GM12878 (cell line): ENCODE measurements at regions not wholly inside any gene's neighbourhood (a gene's known extent, or its start where the extent isn't known, plus 50 kb on each side); places are given as distances from the start of the nearest gene placed in this dataset.

Experiments used
- BRCA1 ChIP-seq: IDR thresholded peaks from 2 replicates; pipeline ENCODE4 v1.6.1; 2011; ENCODE audit warnings: low read depth, low read length, improper control_type of control experiment
- CHD2 ChIP-seq: IDR thresholded peaks from 2 replicates; pipeline ENCODE4 v1.6.1; 2011; ENCODE audit warnings: low read depth, low read length, improper control_type of control experiment, borderline replicate concordance
- CTCF ChIP-seq, 3 experiments: IDR thresholded peaks in 2 of 3; conservative IDR thresholded peaks in 1 of 3; 2 replicates each; pipeline ENCODE4 v1.5.1; 2011; ENCODE audit warnings: low read depth in 3 of 3, low read length in 3 of 3, mild to moderate bottlenecking in 3 of 3, control low read depth in 2 of 3, moderate library complexity in 2 of 3, inconsistent platforms in 1 of 3, mixed read lengths in 1 of 3; ENCODE audit not compliant: control insufficient read depth in 2 of 3, insufficient read depth in 1 of 3; ENCODE audit errors: extremely low read depth in 1 of 3
- EP300 ChIP-seq, 2 experiments: fragments of 150-350 bp in 1 of 2; IDR thresholded peaks; 2 replicates each; pipeline ENCODE4 v1.6.1; 2011 to 2012; ENCODE audit warnings: low read depth in 2 of 2, low read length in 2 of 2, borderline replicate concordance in 1 of 2, improper control_type of control experiment in 1 of 2, inconsistent platforms in 1 of 2; ENCODE audit not compliant: control insufficient read depth in 1 of 2
- KAT2A ChIP-seq: conservative IDR thresholded peaks from 2 replicates; pipeline ENCODE4 v1.6.1; 2011; ENCODE audit warnings: low read depth, low read length; ENCODE audit not compliant: control insufficient read depth
- MXI1 ChIP-seq: fragments of 150-350 bp; IDR thresholded peaks from 2 replicates; pipeline ENCODE4 v1.6.1; 2011; ENCODE audit warnings: low read depth, mild to moderate bottlenecking, inconsistent platforms, low read length, improper control_type of control experiment
- POLR2A ChIP-seq: IDR thresholded peaks from 2 replicates; pipeline ENCODE4 v1.6.1; 2011; ENCODE audit warnings: low read depth, mild to moderate bottlenecking, low read length
- POLR2AphosphoS5 ChIP-seq: IDR thresholded peaks from 2 replicates; pipeline ENCODE4 v1.6.1; 2011; ENCODE audit warnings: mild to moderate bottlenecking, low read length, inconsistent platforms
- RAD21 ChIP-seq: IDR thresholded peaks from 2 replicates; pipeline ENCODE4 v1.6.1; 2011; ENCODE audit warnings: mild to moderate bottlenecking, low read depth, low read length, moderate library complexity; ENCODE audit not compliant: insufficient read depth
- RBBP5 ChIP-seq: fragments of 200-600 bp; sonication (generic); conservative IDR thresholded peaks from 2 replicates; pipeline ENCODE4 v1.6.1; 2016
- RCOR1 ChIP-seq: conservative IDR thresholded peaks from 2 replicates; pipeline ENCODE4 v1.6.1; 2012; ENCODE audit warnings: low read depth, low read length, improper control_type of control experiment
- SMAD5 ChIP-seq: IDR thresholded peaks from 2 replicates; pipeline ENCODE4 v1.6.1; 2016; ENCODE audit warnings: antibody characterized with exemption, low read depth
- SP1 ChIP-seq: IDR thresholded peaks from one replicate; pipeline ENCODE4 v1.6.1; 2011; ENCODE audit warnings: low read depth, low read length
- ZNF207 ChIP-seq: fragments of 450-650 bp; IDR thresholded peaks from 2 replicates; pipeline ENCODE4 v1.6.1; 2014; ENCODE audit warnings: antibody characterized with exemption, mild to moderate bottlenecking, borderline replicate concordance

- TF ChIP-seq SMAD5 (no peak), KAT2A (no peak), POLR2A (no peak), CTCF (IDR thresholded peaks at IDR 0.05 in 2 of 3, conservative IDR thresholded peaks at IDR 0.05 in 1 of 3; ENCODE audit: control insufficient read depth in 2 of 3, extremely low read depth in 1 of 3, insufficient read depth in 1 of 3, low read depth in 3 of 3, low read length in 3 of 3) (no peak), CHD2 (no peak), RAD21 (no peak), BRCA1 (no peak), POLR2AphosphoS5 (no peak), ZNF207 (no peak), RCOR1 (no peak), EP300 (IDR thresholded peaks at IDR 0.05; ENCODE audit: borderline replicate concordance in 1 of 2, control insufficient read depth in 1 of 2, low read depth in 2 of 2, low read length in 2 of 2) (no peak), SP1 (no peak), MXI1 (no peak), RBBP5 (no peak)
These were observed 551.0 kb downstream of the KIF4B start for GRCh38 chr5:155564541-155564940.
